Activated CD8-positive, alpha-beta memory T cell treated with anti-CD3 and anti-CD28 coated beads, Interleukin-2, amount 50 U/mL, for 48 hours (primary cell): ENCODE measurements at regions not wholly inside any gene's neighbourhood (a gene's known extent, or its start where the extent isn't known, plus 50 kb on each side); places are given as distances from the start of the nearest gene placed in this dataset.
"Not testable (repeated sequence)": the region's sequence is repeated elsewhere in the genome, so short reads cannot be mapped to it uniquely, and the experiment has no call there.

Experiments used
- DNase-seq: peaks from one replicate; pipeline ENCODE4 v3.0.0-alpha.2; 2020

- not testable (repeated sequence) for DNase-seq
These were observed 533.7 kb upstream of the SLC10A2 start for GRCh38 chr13:103599870-103600269.

GRCh38 chr13:103598671-103599070 is 532.5 kb upstream of the SLC10A2 start:
- DNase-seq: no peak

- DNase-seq: no peak
These were observed 507.2 kb upstream of the SLC10A2 start for GRCh38 chr13:103573446-103573845.

- no peak for DNase-seq
These were observed 502.1 kb upstream of the SLC10A2 start for GRCh38 chr13:103568314-103568713.

- no peak for DNase-seq
These were observed 491.7 kb upstream of the SLC10A2 start for GRCh38 chr13:103557878-103558277.

- no peak for DNase-seq
These were observed 490.5 kb upstream of the SLC10A2 start for GRCh38 chr13:103556681-103557080.

- no peak for DNase-seq
These were observed 481.7 kb upstream of the SLC10A2 start for GRCh38 chr13:103547914-103548313.

GRCh38 chr13:103546271-103546670 is 480.1 kb upstream of the SLC10A2 start:
- DNase-seq: no peak

- no peak for DNase-seq
These were observed 476.4 kb upstream of the SLC10A2 start for GRCh38 chr13:103542648-103543047.

GRCh38 chr13:103540382-103540765 is 474.2 kb upstream of the SLC10A2 start:
- no peak for DNase-seq

GRCh38 chr13:103539721-103540381 is 473.6 kb upstream of the SLC10A2 start:
- no peak for DNase-seq

- DNase-seq: no peak
These were observed 473.0 kb upstream of the SLC10A2 start for GRCh38 chr13:103539265-103539664.

- no peak for DNase-seq
These were observed 471.4 kb upstream of the SLC10A2 start for GRCh38 chr13:103537616-103538015.

- no peak for DNase-seq
These were observed 465.1 kb upstream of the SLC10A2 start for GRCh38 chr13:103531278-103531677.

- no peak for DNase-seq
These were observed 462.2 kb upstream of the SLC10A2 start for GRCh38 chr13:103528437-103528836.

GRCh38 chr13:103525530-103525929 is 459.3 kb upstream of the SLC10A2 start:
- no peak for DNase-seq

GRCh38 chr13:103523858-103524257 is 457.6 kb upstream of the SLC10A2 start:
- DNase-seq: no peak

GRCh38 chr13:103521532-103521931 is 455.3 kb upstream of the SLC10A2 start:
- no peak for DNase-seq

- no peak for DNase-seq
These were observed 451.5 kb upstream of the SLC10A2 start for GRCh38 chr13:103517768-103518102.

- no peak for DNase-seq
These were observed 451.0 kb upstream of the SLC10A2 start for GRCh38 chr13:103517066-103517767.

- DNase-seq: no peak
These were observed 450.0 kb upstream of the SLC10A2 start for GRCh38 chr13:103516015-103516795.

- no peak for DNase-seq
These were observed 449.2 kb upstream of the SLC10A2 start for GRCh38 chr13:103515410-103515809.

- DNase-seq: no peak
These were observed 448.4 kb upstream of the SLC10A2 start for GRCh38 chr13:103514619-103515018.

- no peak for DNase-seq
These were observed 448.0 kb upstream of the SLC10A2 start for GRCh38 chr13:103514188-103514587.
